ENCODE measurements at regions not wholly inside any gene's neighbourhood (a gene's known extent, or its start where the extent isn't known, plus 50 kb on each side); places are given as distances from the start of the nearest gene placed in this dataset.

DNA sequence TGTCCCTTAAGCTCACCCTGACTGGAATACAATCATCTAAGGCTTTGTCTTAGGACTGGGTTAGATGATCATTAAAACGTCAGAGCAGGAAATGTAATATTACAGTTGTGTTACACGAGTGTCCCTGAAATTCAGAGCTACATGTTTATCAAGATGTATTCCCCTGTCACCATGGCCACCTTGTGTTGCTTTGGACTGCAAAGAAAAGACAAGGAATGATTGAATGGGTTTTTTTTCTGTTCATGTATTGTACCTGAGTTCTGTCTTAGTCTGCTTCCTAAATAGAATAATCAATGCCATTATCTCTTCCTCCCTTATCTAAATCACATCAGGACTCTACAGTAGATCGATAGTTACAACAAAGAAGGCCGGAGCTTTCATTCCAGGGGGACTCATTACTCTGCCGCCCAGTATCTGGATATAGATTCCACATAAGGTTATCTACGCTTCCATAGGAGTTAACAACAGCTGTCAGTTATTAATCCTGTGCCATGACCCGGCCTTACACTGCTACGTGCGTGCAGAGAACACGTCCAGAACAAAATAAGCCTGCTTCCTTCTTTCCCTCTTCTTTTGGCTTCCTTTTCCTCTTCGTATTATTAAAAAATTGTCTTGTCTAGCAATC lies 274.1 kb upstream of the SASH1 start:
- Histone ChIP-seq H3K27me3 (ENCODE audit: insufficient read depth, low read length) (no peaks in the 10 kb centered on the region), H3K9me3 (ENCODE audit: low read depth, low read length) (no peaks in the 10 kb centered on the region), H3K4me3 (ENCODE audit: low read length) (no peak overlapping the region), H3K4me1 (ENCODE audit: insufficient read depth, low read length) (no peaks in the 10 kb centered on the region)

DNA sequence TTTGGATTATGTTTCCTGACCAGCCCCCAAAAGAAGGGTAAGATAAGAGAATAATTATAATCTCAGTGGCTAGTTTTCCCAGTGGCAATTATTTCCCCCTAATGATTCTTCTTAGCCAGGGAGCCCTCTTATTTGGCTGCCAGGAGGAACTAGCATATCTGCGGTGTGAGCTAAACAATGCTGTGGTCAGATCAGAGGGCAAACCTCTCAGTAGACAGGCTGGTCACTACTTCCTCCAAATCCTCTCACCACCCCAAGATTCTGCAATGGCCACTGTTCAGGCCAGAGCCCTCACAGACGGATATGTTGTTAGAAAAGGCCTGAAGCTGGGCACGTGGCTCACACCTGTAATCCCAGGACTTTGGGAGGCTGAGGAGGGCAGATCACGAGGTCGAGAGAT lies 273.4 kb upstream of the SASH1 start:
- Histone ChIP-seq H3K4me1 (ENCODE audit: insufficient read depth, low read length) (no peaks in the 10 kb centered on the region), H3K9me3 (ENCODE audit: low read depth, low read length) (no peaks in the 10 kb centered on the region), H3K27me3 (ENCODE audit: insufficient read depth, low read length) (no peaks in the 10 kb centered on the region), H3K4me3 (ENCODE audit: low read length) (no peak overlapping the region)

- no peaks in the 10 kb centered on the region for H3K27me3 ChIP-seq (ENCODE audit: insufficient read depth, low read length)
- no peaks in the 10 kb centered on the region for H3K9me3 ChIP-seq (ENCODE audit: low read depth, low read length)
- no peak overlapping the region for H3K4me3 ChIP-seq (ENCODE audit: low read length)
- no peaks in the 10 kb centered on the region for H3K4me1 ChIP-seq (ENCODE audit: insufficient read depth, low read length)
Observed at GRCh38 chr6:148074291-148074690, 268.3 kb upstream of the SASH1 start.

- H3K27me3 ChIP-seq (ENCODE audit: insufficient read depth, low read length): no peaks in the 10 kb centered on the region
- H3K9me3 ChIP-seq (ENCODE audit: low read depth, low read length): no peaks in the 10 kb centered on the region
- no peak overlapping the region for H3K4me3 ChIP-seq (ENCODE audit: low read length)
- no peaks in the 10 kb centered on the region for H3K4me1 ChIP-seq (ENCODE audit: insufficient read depth, low read length)
Observed at GRCh38 chr6:148074738-148075137, 267.9 kb upstream of the SASH1 start.

DNA sequence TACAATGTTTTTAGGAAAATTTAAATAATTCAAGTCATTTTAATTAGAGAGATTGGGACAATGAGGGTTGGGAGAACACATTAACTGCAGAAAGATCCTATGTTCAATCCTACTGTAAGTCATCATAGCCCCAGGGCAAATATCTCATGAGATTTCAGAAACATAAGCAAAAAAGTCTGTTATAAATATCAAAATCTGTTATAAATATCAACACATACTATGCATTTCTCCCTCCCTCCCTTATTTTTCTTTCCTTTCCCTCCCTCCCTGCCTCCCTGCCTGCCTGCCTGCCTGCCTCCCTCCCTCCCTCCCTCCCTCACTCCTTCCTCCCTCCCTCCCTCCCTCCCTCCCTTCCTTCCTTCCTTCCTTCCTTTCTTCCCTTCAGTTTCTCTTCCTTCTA lies 267.3 kb upstream of the SASH1 start:
- H3K4me3 ChIP-seq (ENCODE audit: low read length): no peak overlapping the region
- no peaks in the 10 kb centered on the region for H3K4me1 ChIP-seq (ENCODE audit: insufficient read depth, low read length)
- H3K9me3 ChIP-seq (ENCODE audit: low read depth, low read length): no peaks in the 10 kb centered on the region
- H3K27me3 ChIP-seq (ENCODE audit: insufficient read depth, low read length): no peaks in the 10 kb centered on the region

GRCh38 chr6:148076051-148076450 lies 266.6 kb upstream of the SASH1 start:
- Histone ChIP-seq H3K4me3 (ENCODE audit: low read length) (no peak overlapping the region), H3K9me3 (ENCODE audit: low read depth, low read length) (no peaks in the 10 kb centered on the region)

DNA sequence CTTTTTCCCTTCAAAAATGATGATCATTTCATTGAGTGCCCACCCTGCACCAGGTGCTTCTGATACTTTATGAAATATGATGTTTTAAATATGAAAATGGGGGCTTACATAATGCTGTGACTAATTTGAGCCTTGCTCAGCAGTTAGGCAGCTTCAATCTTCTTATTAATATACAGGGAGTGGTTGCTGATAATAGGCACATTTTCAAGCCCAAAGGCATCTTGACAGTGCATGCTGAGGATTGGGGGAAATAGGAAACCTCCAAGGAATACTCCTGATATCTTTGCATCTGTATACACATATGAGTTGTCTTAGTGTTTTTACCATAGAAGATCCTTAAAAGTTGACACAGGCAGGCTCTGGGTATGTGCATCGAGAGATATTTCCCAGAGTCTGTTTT lies 262.3 kb upstream of the SASH1 start:
- Histone ChIP-seq H3K27me3 (ENCODE audit: insufficient read depth, low read length) (no peaks in the 10 kb centered on the region), H3K9me3 (ENCODE audit: low read depth, low read length) (no peaks in the 10 kb centered on the region), H3K4me1 (ENCODE audit: insufficient read depth, low read length) (no peaks in the 10 kb centered on the region), H3K4me3 (ENCODE audit: low read length) (no peak overlapping the region)

More at GRCh38 chr6:148076051-148076450, 266.6 kb upstream of the SASH1 start:
- H3K27me3 ChIP-seq (ENCODE audit: insufficient read depth, low read length): no peaks in the 10 kb centered on the region
- no peaks in the 10 kb centered on the region for H3K4me1 ChIP-seq (ENCODE audit: insufficient read depth, low read length)

DNA sequence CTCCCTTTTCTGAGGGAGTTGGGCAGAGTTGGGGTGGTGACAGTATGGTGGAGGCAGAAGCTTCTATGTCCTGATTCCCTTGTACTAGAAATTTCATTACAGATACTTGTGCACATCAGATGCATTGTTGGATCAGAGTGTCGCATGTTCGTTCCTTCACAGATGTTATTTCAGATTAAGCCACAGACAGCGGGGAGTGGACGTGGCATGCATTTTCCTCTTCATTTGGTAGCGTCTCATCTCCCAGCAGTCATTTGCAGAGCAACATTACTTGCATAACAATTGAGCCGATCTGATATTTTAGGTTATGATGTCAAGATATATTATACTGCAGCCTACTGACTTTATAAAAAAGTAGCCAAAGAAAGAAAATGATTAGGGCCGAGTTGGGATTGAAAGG lies 261.6 kb upstream of the SASH1 start:
- Histone ChIP-seq H3K27me3 (ENCODE audit: insufficient read depth, low read length) (no peaks in the 10 kb centered on the region), H3K4me3 (ENCODE audit: low read length) (no peak overlapping the region), H3K9me3 (ENCODE audit: low read depth, low read length) (no peaks in the 10 kb centered on the region), H3K4me1 (ENCODE audit: insufficient read depth, low read length) (no peaks in the 10 kb centered on the region)

DNA sequence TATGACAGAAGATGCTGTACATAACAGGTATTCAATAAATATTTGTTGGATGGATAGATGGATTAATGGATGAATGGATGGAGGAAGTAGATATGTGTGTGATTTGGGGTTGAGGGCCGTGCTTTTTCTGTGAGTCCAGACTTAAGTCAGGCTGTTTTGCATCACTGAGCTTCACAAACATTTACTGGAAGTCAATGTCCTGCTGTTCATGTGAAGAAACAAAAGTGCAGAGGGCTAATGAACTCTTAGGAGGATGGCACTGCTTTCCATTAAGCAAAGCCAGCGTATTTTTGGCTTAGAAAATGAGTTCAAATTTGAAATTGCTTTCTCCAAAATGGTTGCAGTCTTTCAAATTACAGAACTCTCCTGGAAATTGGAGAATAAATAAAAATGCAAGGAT lies 260.6 kb upstream of the SASH1 start:
- Histone ChIP-seq H3K27me3 (ENCODE audit: insufficient read depth, low read length) (no peaks in the 10 kb centered on the region), H3K4me1 (ENCODE audit: insufficient read depth, low read length) (no peaks in the 10 kb centered on the region), H3K9me3 (ENCODE audit: low read depth, low read length) (no peaks in the 10 kb centered on the region), H3K4me3 (ENCODE audit: low read length) (no peak overlapping the region)

- Histone ChIP-seq H3K4me3 (ENCODE audit: low read length) (no peak overlapping the region), H3K27me3 (ENCODE audit: insufficient read depth, low read length) (no peaks in the 10 kb centered on the region), H3K9me3 (ENCODE audit: low read depth, low read length) (no peaks in the 10 kb centered on the region), H3K4me1 (ENCODE audit: insufficient read depth, low read length) (no peaks in the 10 kb centered on the region)
Observed at GRCh38 chr6:148082696-148083095, 259.9 kb upstream of the SASH1 start.

DNA sequence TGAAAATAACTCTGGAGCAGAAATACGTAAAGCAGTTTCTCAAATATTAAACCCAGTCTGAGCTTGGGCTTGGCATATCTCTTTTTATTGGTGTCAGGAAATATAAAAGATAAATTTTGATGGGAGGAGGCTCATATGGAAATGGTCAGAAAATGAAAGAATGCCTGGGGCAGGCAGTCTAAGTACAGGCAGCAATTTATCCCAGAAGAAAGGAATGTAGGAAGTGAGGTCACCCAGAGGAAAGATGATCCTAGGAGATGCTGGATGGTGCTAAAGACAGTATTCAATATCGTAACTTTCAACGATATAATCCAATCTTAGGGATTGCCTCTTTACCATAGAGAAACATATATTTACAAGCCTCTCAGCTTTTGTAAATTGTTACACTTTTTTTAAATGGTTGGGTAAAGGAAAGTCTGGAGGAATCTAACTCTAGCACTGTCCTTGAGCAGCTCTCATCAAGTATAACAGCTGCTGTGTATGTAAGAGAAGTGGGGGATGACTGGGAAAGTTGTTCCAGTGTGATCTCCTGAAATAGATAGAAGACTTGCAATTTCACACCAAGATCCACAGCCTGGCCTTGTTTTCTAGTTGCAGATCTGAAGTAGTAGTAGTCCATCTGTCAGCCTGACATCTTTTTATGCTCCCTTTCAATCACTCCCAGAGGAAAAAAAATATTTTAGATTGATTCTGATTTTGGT lies 256.9 kb upstream of the SASH1 start:
- H3K9me3 ChIP-seq (ENCODE audit: low read depth, low read length): no peaks in the 10 kb centered on the region
- no peaks in the 10 kb centered on the region for H3K27me3 ChIP-seq (ENCODE audit: insufficient read depth, low read length)
- H3K4me3 ChIP-seq (ENCODE audit: low read length): no peak overlapping the region
- H3K4me1 ChIP-seq (ENCODE audit: insufficient read depth, low read length): no peaks in the 10 kb centered on the region

DNA sequence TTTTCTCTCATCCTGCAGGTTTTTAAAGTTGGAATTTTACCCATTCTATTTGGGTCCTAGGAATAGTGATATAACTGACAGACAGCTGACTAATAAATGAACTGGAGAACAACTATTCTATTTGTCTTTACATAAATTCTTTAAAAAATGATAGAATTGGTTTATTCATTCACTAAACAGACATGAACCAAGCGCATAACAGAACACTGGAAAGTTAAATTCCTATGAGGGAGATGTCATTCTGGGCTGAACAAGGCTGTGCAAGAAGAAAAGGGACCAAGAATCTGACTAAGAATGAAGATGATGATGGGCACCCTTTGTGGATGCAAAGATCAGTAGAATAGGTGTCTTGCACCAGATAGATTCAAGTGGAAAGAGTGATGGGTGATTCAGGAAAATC lies 256.3 kb upstream of the SASH1 start:
- no peaks in the 10 kb centered on the region for H3K4me1 ChIP-seq (ENCODE audit: insufficient read depth, low read length)
- no peaks in the 10 kb centered on the region for H3K27me3 ChIP-seq (ENCODE audit: insufficient read depth, low read length)
- no peak overlapping the region for H3K4me3 ChIP-seq (ENCODE audit: low read length)
- H3K9me3 ChIP-seq (ENCODE audit: low read depth, low read length): no peaks in the 10 kb centered on the region

- H3K9me3 ChIP-seq (ENCODE audit: low read depth, low read length): peaks cover 2% of the 10 kb centered on the region
Observed at GRCh38 chr6:148086843-148087242, 255.8 kb upstream of the SASH1 start.

GRCh38 chr6:148087659-148088058 lies 255.0 kb upstream of the SASH1 start:
- Histone ChIP-seq H3K4me3 (ENCODE audit: low read length) (no peak overlapping the region), H3K4me1 (ENCODE audit: insufficient read depth, low read length) (no peaks in the 10 kb centered on the region), H3K9me3 (ENCODE audit: low read depth, low read length) (peaks cover 10% of the 10 kb centered on the region), H3K27me3 (ENCODE audit: insufficient read depth, low read length) (no peaks in the 10 kb centered on the region)

More at GRCh38 chr6:148086843-148087242, 255.8 kb upstream of the SASH1 start:
- H3K27me3 ChIP-seq (ENCODE audit: insufficient read depth, low read length): no peaks in the 10 kb centered on the region
- H3K4me1 ChIP-seq (ENCODE audit: insufficient read depth, low read length): no peaks in the 10 kb centered on the region
- no peak overlapping the region for H3K4me3 ChIP-seq (ENCODE audit: low read length)

- Histone ChIP-seq H3K4me1 (ENCODE audit: insufficient read depth, low read length) (no peaks in the 10 kb centered on the region), H3K4me3 (ENCODE audit: low read length) (no peak overlapping the region), H3K27me3 (ENCODE audit: insufficient read depth, low read length) (no peaks in the 10 kb centered on the region), H3K9me3 (ENCODE audit: low read depth, low read length) (peaks cover 10% of the 10 kb centered on the region)
Observed at GRCh38 chr6:148090326-148090725, 252.3 kb upstream of the SASH1 start.

DNA sequence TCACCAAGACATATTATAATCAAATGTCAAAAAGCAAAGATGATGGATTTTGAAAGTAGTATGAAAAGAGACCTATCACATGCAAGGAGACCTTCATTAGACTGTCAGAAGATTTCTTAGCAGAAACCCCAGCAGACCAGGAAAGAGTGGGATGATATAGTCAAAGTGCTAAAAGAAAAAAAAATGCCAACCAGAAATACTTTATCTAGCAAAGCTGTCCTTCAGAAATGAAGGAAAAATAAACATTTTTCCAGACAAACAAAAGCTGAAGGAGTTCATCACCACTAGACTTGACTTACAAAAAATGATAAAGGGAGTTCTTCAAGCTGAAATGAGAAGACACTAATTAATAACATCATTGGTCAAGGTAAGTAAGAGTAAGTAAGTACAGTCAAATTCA lies 251.2 kb upstream of the SASH1 start:
- no peak overlapping the region for H3K4me3 ChIP-seq (ENCODE audit: low read length)
- H3K27me3 ChIP-seq (ENCODE audit: insufficient read depth, low read length): no peaks in the 10 kb centered on the region
- no peaks in the 10 kb centered on the region for H3K4me1 ChIP-seq (ENCODE audit: insufficient read depth, low read length)
- H3K9me3 ChIP-seq (ENCODE audit: low read depth, low read length): peaks cover 10% of the 10 kb centered on the region
